HG03039 (cell line): ENCODE measurements at regions not wholly inside any gene's neighbourhood (a gene's known extent, or its start where the extent isn't known, plus 50 kb on each side); places are given as distances from the start of the nearest gene placed in this dataset.

ENCODE experiments used
- ATAC-seq: cut with Tn5 transposase; IDR thresholded peaks from one replicate; pipeline ENCODE4 v1.9.1; 2021; ENCODE audit warnings: mild to moderate bottlenecking, moderate library complexity; ENCODE audit not compliant: unreplicated experiment

GRCh38 chr9:129490583-129491486, 130.1 kb downstream of the C9orf50 start:
- no peak for ATAC-seq

- no peak for ATAC-seq
Observed at GRCh38 chr9:129489838-129490582, 130.9 kb downstream of the C9orf50 start.

- no peak for ATAC-seq
Observed at GRCh38 chr9:129487658-129488483, 133.0 kb downstream of the C9orf50 start.

- no peak for ATAC-seq
Observed at GRCh38 chr9:129486756-129487657, 133.9 kb downstream of the C9orf50 start.

GRCh38 chr9:129485145-129485774, 135.6 kb downstream of the C9orf50 start:
- ATAC-seq: no peak

GRCh38 chr9:129484352-129485000, 136.4 kb downstream of the C9orf50 start:
- no peak for ATAC-seq

GRCh38 chr9:129483415-129484351, 137.2 kb downstream of the C9orf50 start:
- ATAC-seq: no peak

- no peak for ATAC-seq
Observed at GRCh38 chr9:129482521-129483414, 138.1 kb downstream of the C9orf50 start.

- no peak for ATAC-seq
Observed at GRCh38 chr9:129481810-129482511, 138.9 kb downstream of the C9orf50 start.

GRCh38 chr9:129481424-129481809, 139.5 kb downstream of the C9orf50 start:
- no peak for ATAC-seq

- no peak for ATAC-seq
Observed at GRCh38 chr9:129480745-129481144, 140.2 kb downstream of the C9orf50 start.

GRCh38 chr9:129480227-129480626, 140.7 kb downstream of the C9orf50 start:
- no peak for ATAC-seq

GRCh38 chr9:129479631-129480011, 141.3 kb downstream of the C9orf50 start:
- ATAC-seq: no peak

GRCh38 chr9:129478961-129479630, 141.8 kb downstream of the C9orf50 start:
- ATAC-seq: no peak

GRCh38 chr9:129478461-129478860, 142.4 kb downstream of the C9orf50 start:
- ATAC-seq: no peak
